ENCODE measurements at regions not wholly inside any gene's neighbourhood (a gene's known extent, or its start where the extent isn't known, plus 50 kb on each side); places are given as distances from the start of the nearest gene placed in this dataset.

DNA sequence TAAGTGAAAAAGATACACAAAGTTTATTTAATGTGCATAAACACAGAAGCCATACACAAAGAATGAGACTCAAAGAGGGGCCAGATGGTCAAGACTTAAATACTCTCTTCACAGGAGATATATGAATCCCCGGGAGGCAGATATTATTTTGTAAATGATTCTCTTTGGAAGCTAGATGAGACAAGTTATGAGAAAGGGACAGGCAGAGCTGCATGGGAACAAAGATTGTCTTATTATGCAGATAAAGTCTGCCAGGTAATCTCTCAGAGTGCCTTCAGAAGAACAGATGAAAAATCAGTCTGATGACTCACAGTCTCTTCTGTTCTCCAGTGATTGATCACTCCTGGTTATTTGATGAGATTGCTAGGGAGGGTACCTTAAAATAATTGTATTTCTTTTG is 89.0 kb downstream of the NAF1 start:
- Histone ChIP-seq H3K4me1 (no peaks in the 10 kb centered on the region), H3K4me3 (no peak overlapping the region), H3K27me3 (ENCODE audit: insufficient read depth in 3 of 3, low read length in 2 of 3) (no peaks in the 10 kb centered on the region), H3K9me3 (no peaks in the 10 kb centered on the region), H3K27ac (no peak overlapping the region), H3K36me3 (ENCODE audit: insufficient read depth in 1 of 2, low read depth in 1 of 2) (no peaks in the 10 kb centered on the region)
- no peak for ATAC-seq
- WGBS, 3 donors = 84 to 92% (median 84%) methylated on average over 1 of the region's 1 CpG
- DNase-seq = no peak
- TF ChIP-seq, protein P1, sequence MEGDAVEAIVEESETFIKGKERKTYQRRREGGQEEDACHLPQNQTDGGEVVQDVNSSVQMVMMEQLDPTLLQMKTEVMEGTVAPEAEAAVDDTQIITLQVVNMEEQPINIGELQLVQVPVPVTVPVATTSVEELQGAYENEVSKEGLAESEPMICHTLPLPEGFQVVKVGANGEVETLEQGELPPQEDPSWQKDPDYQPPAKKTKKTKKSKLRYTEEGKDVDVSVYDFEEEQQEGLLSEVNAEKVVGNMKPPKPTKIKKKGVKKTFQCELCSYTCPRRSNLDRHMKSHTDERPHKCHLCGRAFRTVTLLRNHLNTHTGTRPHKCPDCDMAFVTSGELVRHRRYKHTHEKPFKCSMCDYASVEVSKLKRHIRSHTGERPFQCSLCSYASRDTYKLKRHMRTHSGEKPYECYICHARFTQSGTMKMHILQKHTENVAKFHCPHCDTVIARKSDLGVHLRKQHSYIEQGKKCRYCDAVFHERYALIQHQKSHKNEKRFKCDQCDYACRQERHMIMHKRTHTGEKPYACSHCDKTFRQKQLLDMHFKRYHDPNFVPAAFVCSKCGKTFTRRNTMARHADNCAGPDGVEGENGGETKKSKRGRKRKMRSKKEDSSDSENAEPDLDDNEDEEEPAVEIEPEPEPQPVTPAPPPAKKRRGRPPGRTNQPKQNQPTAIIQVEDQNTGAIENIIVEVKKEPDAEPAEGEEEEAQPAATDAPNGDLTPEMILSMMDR (IDR thresholded peaks at IDR 0.05) = no peak
- intact Hi-C loops (cut with DNase I) = no loop called here

DNA sequence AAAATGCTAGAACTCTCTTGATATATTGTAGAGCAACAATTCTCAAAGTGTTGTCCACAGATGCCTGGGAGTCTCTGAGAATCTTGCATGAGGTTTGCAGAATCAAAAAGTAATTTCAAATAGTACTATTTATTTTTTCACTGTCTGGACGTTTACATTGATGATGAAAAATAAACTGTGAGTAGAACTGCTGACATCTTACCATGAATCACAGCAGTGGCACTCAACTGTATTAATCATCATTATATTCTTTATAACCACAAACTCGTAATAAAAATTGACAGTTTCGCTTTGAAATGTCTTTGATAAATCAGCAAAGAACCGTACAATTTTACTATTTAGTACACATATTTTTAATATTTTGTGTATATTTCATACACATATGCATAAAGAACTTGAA is 94.5 kb downstream of the NAF1 start:
- TF ChIP-seq, protein P1 (IDR thresholded peaks at IDR 0.05) = no peak
- Histone ChIP-seq H3K36me3 (ENCODE audit: insufficient read depth in 1 of 2, low read depth in 1 of 2) (no peaks in the 10 kb centered on the region), H3K4me1 (no peaks in the 10 kb centered on the region), H3K27me3 (ENCODE audit: insufficient read depth in 3 of 3, low read length in 2 of 3) (no peaks in the 10 kb centered on the region), H3K4me3 (no peak overlapping the region), H3K27ac (no peak overlapping the region), H3K9me3 (no peaks in the 10 kb centered on the region)
- 73 to 79% (median 76%) methylated on average over 4 of the region's 4 CpGs for WGBS, 3 donors
- ATAC-seq (no peak), DNase-seq (no peak)
- intact Hi-C loops (cut with DNase I) = no loop called here

DNA sequence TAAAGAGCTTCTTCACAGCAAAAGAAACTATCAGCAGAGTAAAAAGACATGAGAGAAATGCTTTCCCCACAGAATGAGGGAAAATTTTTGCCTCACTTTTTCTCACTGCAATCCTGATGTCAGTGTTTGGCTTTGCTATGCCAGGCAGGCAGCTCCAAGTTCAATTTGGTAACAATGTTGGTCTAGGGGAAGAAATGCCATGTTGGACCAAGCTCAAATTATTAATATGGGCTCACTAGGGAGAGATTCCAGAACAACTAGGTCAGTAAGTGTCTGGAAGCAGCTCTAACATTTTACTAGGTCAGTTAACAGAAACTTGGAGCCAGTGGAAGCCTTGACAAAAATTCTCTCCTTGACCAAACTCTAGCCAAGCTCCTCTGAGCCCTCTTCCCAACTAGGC is 95.4 kb downstream of the NAF1 start:
- Histone ChIP-seq H3K4me1 (no peaks in the 10 kb centered on the region), H3K27me3 (ENCODE audit: insufficient read depth in 3 of 3, low read length in 2 of 3) (no peaks in the 10 kb centered on the region), H3K4me3 (no peak overlapping the region), H3K36me3 (ENCODE audit: insufficient read depth in 1 of 2, low read depth in 1 of 2) (no peaks in the 10 kb centered on the region), H3K27ac (no peak overlapping the region), H3K9me3 (no peaks in the 10 kb centered on the region)
- intact Hi-C loops (cut with DNase I) = no loop called here
- ATAC-seq (no peak), DNase-seq (no peak)
- TF ChIP-seq, protein P1 (IDR thresholded peaks at IDR 0.05) = no peak

DNA sequence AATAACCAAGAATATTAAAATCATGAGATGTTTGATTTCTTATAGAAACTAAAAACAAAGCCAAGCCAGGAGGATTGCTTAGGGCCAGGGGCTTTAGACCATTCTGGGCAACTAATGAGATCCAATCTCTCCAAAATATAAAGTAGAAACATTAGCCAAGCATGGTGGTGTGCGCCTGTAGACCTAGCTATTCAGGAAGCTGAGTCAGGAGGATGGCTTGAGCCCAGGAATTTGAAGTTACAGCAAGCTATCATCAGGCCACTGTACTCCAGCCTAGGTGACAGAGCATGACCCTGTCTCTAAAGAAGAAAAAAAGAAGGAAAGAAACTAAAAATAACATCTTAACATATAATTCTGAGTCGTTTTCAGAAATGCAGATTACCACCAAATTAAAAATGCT is 96.7 kb downstream of the NAF1 start:
- DNase-seq (no peak), ATAC-seq (no peak)
- H3K27me3 ChIP-seq (ENCODE audit: insufficient read depth in 3 of 3, low read length in 2 of 3) = no peaks in the 10 kb centered on the region
- intact Hi-C loops (cut with DNase I) = no loop called here
- no peaks in the 10 kb centered on the region for H3K36me3 ChIP-seq (ENCODE audit: insufficient read depth in 1 of 2, low read depth in 1 of 2)
- TF ChIP-seq, protein P1 (IDR thresholded peaks at IDR 0.05) = no peak
- 58 to 65% (median 63%) methylated on average over 2 of the region's 2 CpGs for WGBS, 3 donors
- no peak overlapping the region for H3K27ac ChIP-seq
- no peaks in the 10 kb centered on the region for H3K4me1 ChIP-seq
- H3K9me3 ChIP-seq = no peaks in the 10 kb centered on the region
- no peak overlapping the region for H3K4me3 ChIP-seq

DNA sequence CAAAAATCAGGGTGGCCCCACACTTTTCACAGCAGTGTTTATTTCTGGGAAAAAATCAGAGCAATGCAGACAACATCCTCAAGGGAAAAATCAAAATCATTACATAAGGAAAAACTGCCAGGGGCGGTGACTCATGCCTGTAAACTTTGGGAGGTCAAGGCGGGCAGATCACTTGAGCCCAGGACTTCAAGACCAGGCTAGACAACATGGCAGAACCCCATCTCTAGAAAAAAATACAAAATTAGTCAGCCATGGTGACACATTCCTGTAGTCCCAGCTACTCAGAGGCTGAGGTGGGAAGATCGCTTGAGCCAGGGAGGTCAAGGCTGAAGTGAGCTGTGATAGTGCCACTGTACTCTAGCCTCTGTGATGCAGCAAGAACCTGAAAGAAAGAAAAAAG is 102.8 kb downstream of the NAF1 start:
- H3K9me3 ChIP-seq = peaks cover 5% of the 10 kb centered on the region
- ATAC-seq = no peak

More for the DNA sequence above, 102.8 kb downstream of the NAF1 start:
- 77 to 88% (median 77%) methylated on average over 3 of the region's 3 CpGs for WGBS, 3 donors
- TF ChIP-seq, protein P1 (IDR thresholded peaks at IDR 0.05) = no peak
- DNase-seq = no peak
- Histone ChIP-seq H3K36me3 (ENCODE audit: insufficient read depth in 1 of 2, low read depth in 1 of 2) (no peaks in the 10 kb centered on the region), H3K27me3 (ENCODE audit: insufficient read depth in 3 of 3, low read length in 2 of 3) (no peaks in the 10 kb centered on the region), H3K4me1 (no peaks in the 10 kb centered on the region), H3K27ac (no peak overlapping the region), H3K4me3 (no peak overlapping the region)
- intact Hi-C loops (cut with DNase I) = no loop called here
